Upper lobe of left lung (tissue), 4 donors: ENCODE measurements at regions not wholly inside any gene's neighbourhood (a gene's known extent, or its start where the extent isn't known, plus 50 kb on each side); places are given as distances from the start of the nearest gene placed in this dataset.

ENCODE experiments used
- POLR2A ChIP-seq, 4 donors: fragments of 450-650 bp; IDR thresholded peaks; one replicate each; pipeline ENCODE4 v1.5.1; 2016 to 2017; ENCODE audit warnings: antibody characterized with exemption in 4 of 4, mild to moderate bottlenecking in 2 of 4
- TF ChIP-seq, protein P1 (sequence below), 6 experiments: fragments of 450-650 bp in 4 of 6; fragments of 200-600 bp in 2 of 6; sonication (generic) in 2 of 6; IDR thresholded peaks; one replicate each; pipeline ENCODE4 v1.5.1; 2016 to 2019; ENCODE audit warnings: antibody characterized with exemption in 6 of 6

DNA sequence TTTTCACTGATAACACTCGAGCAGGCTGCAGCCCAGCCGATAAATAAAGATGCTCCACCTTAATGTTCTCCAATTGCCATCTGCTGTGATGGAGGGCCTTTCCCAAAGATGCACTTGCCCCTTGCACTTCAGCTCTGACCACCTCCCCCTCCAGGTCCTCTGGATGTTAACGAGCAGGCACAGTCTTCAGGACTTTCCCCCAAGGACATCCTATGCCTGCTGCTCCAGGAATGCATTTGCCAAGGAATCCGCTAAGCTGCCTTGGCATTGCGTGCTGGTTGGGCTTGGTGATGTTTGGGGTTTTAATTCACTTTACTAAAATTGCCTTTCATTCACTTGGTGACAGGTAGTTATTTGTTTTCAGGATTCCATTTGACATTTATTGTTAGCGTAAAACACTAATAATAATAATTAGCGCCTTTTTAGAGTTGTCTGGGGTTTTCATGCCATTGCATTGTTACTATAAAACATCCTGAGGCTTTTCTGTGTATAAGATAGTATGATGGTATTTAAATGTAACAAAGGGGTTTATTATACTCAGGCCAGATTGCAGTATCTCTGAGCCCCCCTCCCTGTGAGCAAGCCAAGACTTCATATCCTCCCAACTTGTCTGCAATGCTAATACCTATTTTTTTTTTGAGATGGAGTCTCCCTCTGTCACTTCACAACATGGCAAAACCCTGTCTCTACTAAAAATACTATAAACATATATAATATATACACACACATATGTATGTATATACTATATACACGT is 66.7 kb upstream of the TSHZ2 start:
- TF ChIP-seq, protein P1, sequence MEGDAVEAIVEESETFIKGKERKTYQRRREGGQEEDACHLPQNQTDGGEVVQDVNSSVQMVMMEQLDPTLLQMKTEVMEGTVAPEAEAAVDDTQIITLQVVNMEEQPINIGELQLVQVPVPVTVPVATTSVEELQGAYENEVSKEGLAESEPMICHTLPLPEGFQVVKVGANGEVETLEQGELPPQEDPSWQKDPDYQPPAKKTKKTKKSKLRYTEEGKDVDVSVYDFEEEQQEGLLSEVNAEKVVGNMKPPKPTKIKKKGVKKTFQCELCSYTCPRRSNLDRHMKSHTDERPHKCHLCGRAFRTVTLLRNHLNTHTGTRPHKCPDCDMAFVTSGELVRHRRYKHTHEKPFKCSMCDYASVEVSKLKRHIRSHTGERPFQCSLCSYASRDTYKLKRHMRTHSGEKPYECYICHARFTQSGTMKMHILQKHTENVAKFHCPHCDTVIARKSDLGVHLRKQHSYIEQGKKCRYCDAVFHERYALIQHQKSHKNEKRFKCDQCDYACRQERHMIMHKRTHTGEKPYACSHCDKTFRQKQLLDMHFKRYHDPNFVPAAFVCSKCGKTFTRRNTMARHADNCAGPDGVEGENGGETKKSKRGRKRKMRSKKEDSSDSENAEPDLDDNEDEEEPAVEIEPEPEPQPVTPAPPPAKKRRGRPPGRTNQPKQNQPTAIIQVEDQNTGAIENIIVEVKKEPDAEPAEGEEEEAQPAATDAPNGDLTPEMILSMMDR (IDR thresholded peaks at IDR 0.05): no peak
- no peak for TF ChIP-seq POLR2A (IDR thresholded peaks at IDR 0.05)
